Inferior parietal cortex (tissue), 1 donor: ENCODE measurements at regions not wholly inside any gene's neighbourhood (a gene's known extent, or its start where the extent isn't known, plus 50 kb on each side); places are given as distances from the start of the nearest gene placed in this dataset.

ENCODE experiments used
- DNase-seq: peaks from one replicate; pipeline ENCODE4 v3.0.0-alpha.2; 2016; ENCODE audit errors: extremely low spot score

DNA sequence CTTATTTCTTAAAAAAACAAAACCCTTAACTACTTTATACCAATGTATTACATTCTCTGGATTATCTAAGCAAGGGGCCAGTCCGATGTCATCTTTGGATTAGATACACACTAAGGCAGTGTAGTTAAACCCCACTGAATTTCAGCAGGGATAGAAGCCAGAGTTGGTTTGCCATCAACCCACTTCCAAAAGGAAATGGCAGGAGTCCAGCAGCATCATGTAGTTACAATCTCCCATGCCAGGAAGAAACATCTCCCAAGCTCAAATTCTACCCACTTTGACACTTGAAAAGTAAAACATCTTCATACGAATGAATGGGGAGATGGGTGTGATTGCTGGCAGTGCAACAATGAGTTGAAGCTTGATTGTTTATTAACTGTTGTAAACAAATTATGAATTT, 203.5 kb upstream of the PLXNC1 start:
- no peak for DNase-seq

DNA sequence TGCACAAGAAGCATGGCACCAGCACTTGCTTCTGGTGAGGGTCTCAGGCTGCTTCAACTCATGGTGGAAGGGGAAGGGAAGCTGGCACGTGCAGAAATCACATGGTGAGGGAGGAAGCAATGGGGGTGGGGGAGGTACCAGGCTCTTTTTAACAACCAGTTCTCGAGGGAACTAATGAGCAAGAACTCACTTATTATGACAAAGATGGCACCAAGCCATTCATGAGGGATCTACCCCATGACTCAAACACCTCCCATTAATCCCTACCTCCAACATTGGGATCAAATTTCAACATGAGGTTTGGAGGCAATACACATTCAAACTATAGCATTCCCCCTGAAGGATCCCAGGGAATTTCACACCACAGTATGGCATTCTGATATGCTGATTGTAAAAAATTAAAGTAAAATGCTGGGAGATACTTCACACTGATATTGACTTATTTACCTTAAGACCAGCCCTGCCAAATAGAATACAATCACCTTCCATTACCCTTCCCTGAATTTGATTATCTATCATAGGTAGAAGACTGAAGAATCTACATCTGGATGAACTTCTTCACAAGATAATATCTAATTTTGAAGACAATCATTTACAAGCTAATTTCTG, 201.7 kb upstream of the PLXNC1 start:
- DNase-seq = no peak

DNA sequence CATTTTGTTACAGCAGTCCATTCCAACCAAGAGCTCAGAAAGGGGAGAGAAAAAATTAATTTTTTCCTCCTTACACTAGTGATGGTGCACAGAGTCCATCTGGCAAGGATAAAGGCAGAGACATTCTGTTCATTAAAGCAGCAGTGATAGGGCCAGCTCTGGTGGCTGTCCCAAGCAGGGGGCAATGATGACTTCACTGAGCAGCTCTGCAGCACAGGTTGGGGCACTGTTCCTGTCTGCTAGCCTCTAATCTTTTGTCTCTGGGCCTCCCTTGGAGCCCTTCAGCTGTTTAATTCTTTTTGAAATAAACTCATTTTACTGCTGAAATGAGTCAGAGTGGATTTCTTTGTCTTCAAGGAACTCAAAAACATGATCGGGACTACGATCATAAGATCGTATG, 200.9 kb upstream of the PLXNC1 start:
- no peak for DNase-seq

DNA sequence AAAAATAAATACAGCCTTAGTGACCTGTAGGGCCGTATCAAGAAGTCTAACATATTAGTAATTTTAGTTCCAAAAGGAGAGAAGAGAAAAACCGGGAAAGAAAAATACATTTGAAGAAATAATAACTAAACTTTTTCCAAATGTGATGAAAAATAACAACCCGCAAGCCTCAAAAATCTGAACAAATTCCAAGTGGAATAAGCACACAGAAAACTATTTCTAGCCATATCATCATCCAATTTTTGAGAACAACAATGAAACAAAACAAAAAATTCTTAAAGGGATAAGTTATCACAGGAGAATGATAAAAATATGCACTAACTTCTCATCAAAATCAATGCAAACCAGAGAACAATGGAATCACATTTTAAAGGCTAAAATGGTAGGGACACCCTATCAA, 198.1 kb upstream of the PLXNC1 start:
- no peak for DNase-seq

DNA sequence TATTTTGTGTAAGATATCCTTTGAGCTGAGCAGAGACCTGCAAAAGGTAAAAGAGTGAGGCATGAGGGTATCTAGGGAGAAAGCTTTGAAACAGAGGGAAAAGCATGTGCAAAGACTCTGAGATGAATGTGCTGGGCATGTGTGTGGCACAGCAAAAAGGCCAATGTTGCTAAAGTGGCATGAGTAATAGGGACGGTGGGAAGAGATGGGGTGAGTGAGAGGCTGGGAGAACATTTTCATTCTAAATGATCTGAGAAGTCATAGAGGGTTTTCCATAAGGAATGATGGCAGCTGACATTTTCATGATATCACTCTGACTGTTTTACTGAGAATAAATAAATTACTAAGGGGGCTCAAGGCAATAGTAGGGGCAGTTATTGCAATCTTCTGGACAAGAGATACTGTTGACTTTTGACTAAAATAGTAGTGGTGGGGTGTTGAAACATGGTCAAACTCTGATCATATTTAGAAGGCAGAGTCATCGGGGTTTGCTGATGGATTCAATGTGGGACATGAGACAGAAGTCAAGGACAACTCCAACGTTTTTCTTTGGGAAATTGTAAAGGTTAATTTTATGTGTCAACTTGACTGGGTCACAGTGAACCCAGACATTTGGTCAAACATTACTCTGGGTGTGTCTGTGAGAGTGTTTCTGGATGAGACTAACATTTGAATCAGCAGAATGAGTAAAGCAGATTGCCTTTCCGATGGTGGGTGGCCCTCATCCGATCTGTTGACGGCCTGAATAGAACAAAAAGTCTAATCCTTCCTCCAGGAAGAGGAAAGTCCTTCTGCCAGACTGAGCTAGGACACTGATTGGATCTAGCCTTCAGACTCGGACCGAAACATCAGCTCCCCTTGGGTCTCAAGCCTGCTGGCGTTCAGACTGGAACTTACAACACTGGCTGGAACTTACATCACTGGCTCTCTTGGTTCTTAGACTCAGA, 193.9 kb upstream of the PLXNC1 start:
- DNase-seq = no peak

DNA sequence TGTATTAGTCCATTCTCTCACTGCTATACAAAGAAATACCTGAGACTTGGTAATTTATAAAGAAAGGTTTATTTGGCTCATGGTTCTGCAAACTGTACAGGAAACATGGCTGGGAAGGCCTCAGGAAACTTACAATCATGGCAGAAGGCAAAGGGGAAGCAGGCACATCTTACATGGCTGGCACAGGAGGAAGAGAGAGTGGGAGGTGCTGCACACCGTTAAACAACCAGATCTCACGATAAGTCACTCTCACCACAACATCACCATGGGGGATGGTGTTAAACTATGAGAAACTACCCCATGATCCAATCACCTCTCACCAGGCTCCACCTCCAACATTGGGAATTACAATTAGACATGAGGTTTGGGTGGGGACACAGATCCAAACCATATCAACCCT, 191.8 kb upstream of the PLXNC1 start:
- no peak for DNase-seq

DNA sequence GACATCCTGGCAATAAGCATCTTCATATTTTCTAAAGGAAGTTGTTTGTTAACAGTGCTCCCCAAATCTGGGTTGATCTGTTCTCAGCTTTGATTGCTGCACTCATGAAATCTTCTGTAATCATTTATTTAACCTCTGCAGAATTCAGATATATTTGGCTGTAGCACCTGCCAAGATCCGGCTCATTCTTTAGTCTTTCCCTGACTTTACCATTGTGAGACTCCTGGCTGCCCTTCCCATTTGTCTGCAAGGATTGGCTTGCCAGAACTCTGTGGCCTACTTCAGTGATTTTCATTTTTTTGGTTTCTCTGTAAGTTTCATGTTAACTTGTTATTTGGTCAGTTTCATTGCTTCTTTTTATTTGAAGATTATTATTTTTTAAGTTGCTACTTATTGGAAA, 191.2 kb upstream of the PLXNC1 start:
- no peak for DNase-seq

DNA sequence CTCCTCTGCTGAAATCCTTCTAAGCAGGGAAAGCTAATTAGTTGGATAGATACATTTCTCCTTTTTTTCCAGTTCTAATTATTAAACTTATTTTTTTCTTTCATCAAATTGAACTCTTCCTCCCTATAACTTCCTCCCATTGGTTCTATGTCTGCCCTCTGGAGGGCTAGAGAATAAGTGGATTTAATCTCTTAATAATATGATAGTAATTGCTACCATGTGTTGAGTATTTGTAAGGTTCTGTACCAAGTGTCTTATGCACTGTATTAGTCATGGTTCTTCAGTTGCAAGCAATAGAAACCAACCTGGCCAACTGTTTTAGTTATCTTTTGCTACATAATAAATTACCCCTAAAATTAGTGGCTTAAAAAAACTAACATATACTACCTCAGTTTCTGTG, 190.5 kb upstream of the PLXNC1 start:
- no peak for DNase-seq

DNA sequence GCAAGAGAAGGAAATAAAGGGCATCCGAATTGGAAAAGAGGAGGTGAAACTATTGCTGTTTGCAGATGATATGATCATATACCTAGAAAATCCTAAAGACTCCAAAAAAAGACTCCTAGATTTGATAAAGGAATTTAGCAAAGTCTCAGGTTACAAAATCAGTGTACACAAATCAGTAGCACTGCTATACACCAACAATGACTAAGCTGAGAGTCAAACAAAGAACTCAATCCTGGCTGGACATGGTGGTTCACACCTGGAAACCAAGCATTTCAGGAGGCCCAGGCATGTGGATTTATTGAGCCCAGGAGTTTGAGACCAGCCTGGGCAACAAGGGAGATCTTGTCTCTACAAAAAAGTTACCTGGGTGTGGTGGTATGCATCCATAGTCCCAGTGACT, 188.7 kb upstream of the PLXNC1 start:
- DNase-seq = no peak

DNA sequence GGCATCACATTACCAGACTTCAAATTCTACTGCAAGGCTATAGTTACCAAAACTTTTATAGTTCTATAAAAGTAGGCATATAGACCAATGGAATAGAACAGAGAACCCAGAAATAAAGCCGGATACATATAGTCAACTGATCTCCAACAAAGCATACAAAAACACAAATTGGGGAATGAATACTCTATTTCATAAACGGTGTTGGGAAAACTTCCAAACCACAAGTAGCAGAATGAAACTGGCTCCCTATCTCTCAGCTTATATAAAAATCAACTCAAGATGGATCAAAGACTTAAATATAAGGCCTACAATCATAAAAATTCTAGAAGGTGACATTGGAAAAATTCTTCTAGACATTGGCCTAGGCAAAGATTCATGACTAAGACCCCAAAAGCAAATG, 187.9 kb upstream of the PLXNC1 start:
- no peak for DNase-seq

DNA sequence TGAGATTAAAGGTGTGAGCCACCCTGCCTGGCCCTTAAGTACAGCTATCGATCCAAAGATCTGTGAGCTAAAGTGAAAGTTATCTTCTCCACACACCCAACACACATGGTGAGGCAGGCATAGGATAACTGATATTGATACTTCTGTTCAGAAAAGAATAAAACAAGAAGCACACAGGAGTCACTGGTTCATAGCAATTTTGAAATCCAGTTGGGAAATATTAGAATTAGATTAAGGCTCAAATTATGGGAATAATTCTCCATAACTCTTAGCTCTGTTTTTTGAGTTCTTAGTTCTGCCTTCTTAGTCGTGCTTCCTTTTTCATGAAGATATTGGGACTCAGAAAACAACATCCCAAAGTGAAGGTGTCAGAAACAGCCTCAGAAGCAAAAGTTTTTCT, 186.0 kb upstream of the PLXNC1 start:
- DNase-seq = no peak

DNA sequence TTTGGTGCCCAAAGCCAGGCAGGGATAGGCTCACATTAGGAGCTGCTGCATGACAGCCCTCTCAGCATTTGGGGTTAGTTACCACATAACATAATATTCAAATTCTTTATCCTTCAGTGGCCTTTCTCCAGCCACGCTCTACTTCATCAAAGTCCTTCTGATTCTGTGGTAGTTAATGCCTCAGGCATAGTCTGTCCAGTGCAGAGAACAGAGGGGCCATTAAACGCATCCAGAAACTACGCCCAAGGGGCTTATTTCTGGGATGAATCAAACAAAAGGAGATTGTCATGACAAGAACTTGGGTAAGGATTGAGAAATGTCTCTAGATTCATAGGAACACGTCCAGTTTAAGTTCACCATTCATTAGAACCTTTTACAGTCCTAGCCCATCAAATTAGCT, 183.4 kb upstream of the PLXNC1 start:
- DNase-seq = no peak

DNA sequence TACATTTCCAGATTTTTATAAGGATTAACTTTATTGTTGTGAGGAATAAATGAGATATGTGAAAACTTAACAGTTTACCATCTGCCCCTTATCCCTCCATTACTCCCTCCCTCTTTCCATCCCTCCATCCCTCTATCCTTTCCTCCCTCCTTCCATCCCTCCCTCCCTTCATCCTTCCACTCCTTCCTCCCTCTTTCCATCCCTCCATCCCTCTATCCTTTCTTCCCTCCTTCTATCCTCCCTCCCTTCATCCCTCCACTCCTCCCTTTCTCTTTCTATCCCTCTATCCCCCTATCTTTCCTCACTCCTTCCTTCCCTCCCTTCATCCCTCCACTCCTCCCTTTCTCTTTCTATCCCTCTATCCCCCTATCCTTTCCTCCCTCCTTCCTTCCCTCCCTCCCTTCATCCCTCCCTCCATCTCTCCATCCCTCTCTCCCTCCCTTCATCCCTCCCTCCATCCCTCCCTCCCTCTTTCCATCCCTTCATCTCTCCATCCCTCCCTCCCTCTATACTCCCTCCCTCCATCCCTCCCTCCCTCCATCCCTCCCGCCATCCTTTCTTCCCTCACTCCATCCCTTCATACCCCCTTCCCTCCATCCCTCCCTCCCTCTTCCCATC, 181.8 kb upstream of the PLXNC1 start:
- DNase-seq = no peak

DNA sequence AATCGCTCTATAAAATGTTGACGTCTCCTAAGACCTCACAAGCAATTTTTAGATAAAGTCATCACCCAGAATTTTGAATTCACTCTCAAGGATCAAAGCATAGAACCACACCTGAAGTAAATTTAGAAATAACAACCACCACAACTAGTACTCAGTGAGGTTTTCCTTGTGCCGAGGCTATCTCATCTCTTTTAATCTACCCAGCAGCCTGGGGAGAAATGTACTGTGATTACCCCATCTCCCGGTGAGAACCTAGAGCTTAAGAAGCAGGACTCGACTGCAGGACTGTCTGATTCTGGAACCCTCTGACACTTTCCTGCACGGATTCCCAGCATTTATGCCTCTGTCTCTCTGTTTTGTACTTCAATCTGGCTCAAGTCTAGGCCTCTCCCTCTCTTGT, 180.9 kb upstream of the PLXNC1 start:
- DNase-seq = no peak

DNA sequence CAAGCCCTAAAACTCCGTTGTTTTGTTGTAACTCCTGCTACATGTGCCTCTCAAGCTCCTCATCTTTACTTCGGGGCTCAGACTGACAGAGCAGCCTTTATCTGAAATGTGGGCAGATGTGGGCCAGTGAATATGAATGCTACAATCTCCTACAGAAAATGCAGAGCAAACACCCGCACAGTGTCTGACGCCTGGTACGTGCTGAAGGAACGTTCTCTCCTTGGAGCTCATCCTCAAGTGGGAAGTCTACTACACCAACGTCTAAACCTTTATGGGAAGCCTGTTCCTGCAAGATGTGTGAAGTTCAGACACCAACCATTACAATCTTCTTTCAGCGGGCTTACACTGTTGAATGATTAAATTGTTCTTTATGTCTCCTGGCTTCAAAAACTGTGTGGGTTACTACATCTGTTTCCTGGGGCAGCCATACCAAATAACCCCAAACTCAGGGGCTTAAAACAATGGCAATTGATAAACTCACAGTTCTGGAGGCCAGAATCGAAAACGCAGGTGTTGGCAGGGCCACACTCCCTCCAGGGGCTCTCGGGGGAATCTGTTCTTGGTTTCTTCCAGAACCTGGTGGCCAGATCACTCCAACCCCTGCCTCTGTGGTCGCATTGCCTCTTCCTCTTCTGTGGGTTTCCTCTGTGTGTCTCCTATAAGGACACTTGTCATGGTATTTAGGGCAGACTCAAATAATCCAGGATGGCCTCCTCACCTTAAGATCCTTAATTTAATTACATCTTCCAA, 179.7 kb upstream of the PLXNC1 start:
- DNase-seq = no peak

DNA sequence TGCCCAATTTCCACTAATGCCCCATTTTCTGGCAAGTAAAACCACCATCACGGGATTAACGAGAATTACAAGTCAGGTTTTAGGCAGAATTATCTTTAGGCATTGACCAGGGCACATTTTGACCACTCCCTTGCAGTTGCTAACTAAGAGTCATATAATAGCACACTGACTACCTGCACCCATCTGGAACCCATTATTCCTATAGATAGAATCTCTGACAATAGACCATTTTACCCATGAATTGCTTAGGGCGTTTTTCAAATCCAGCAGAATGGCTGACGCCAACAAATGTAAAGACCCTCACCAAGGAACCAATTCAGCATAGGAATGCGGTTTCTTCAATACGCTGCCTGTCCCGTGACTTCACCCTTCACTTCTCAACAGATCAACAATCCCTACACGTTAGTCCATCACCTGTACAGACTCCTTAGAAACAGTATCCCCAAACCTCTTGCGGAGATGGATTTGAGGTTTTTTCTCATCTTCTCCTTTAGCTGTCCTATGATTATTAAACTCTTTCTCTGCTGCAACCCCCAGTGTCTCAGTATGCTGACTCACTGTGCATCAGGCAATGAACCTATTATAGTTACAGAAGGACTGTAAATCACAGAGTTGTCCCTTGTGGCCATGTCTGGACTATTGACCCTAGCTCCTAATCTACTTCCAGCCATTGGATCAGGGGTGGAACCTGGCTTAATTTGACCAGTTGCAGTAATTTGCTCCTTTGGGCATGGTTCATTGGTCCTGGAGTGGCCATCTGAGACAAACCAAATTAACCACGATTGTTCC, 177.3 kb upstream of the PLXNC1 start:
- DNase-seq = no peak

DNA sequence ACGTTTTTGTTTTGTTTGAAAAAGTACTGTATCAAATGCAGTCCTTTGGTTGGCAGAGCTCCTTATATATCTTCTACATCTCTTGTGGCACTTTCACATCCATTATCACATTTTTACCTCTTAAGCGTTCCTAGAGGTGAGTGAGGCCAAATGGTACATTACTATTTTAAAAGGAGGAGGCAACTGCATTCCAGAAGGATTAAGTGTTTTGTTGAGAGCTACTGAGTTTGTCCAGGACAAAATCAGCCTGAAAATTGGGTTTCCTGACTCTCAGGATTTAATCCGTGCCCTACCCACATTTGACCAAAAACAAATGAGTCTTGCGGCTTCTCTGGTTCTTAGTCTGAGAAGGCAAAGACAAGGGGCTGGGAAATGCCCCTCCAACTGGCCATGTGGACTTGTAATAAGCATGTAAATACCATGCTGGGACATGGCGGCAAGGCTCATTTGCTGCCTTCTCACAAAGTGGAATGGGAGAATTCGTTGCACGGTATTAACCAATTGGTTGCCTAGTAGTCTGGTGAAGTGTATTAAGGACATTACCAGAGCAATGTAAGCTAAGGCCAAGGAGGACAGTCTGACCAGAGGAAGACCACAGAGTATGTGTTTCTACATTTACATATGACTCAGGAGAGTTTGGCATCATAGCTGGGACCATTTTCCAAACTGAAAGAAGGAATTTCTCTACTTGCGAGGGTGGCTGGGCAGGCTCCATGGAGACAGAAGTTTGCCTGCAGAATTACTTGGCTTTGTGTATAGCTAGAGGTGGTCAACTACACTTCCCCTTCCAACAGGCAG, 175.8 kb upstream of the PLXNC1 start:
- no peak for DNase-seq

DNA sequence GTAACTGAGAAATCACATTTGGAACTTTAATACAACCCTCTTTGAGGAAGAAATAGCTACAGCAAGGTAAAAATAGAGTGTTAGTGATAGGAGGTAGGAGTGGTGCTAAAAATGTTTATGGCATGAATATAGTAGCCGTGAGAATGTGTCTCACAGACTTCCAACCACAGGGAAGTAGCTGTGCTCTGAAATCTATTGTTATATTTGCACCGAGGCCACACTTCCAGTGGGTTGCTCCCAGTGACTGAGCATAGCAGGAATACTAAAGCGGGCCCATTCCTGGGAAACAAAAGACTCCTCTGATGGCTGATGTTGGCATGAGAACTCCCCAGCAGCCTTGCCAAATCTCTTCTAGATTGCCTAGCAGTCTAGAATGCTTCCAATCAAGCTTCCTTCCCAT, 174.1 kb upstream of the PLXNC1 start:
- DNase-seq = peak; percentile 43

DNA sequence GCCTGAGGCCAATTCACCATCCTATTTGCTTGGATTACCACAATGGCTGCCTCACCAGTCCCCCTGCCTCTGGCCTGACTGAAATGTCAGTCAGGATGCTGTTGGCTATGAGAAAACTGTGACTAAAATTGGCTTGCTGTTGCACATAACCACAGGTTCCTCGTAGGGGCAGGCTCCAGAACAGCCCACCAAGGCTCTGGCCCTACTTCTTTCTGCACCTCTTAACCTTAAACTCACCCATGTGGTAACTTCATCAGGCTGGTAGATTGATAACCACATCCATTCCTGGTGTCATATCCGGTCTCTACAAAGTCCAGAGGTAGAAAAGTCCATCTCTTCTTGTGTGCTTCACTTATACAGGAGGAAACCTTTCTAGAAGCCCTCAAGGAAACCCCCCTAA, 172.4 kb upstream of the PLXNC1 start:
- no peak for DNase-seq

DNA sequence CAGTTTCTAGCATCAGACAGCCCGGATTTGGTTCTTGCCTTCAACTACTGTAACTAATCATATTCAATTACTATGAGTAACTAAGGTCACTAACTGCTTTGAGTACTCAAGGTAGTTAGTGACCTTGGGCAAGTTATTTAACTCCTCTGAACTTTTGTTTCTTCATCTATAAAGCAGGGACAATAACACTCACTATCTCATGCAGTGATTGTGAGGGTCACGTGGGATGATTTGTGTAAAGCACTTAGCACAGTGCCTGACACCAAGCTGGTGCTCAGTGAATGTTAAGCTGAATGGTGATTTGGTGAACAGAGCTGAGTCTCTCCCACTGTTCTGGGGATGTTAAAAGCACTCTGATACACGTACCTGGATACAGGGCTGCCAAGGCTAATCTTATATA, 171.3 kb upstream of the PLXNC1 start:
- no peak for DNase-seq

DNA sequence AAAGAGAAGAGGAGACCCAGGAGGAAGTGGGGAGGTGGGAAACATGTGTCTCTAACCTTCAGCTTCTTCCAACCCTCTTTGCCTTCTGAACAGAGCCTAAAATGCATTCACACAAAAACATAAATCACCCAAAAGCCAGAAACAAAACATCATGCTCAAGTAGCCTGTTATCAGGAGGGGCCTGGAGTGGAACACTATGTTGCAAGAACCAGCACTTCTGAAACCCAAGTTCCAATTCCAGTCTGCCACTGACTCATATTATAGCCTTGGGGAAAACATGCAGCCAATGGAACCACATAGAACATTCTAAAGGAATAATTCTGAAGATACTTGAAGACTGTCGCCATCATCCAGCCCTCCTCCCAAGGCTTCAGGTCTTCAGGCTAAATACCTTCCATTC, 169.8 kb upstream of the PLXNC1 start:
- no peak for DNase-seq
